ENCODE measurements at regions not wholly inside any gene's neighbourhood (a gene's known extent, or its start where the extent isn't known, plus 50 kb on each side); places are given as distances from the start of the nearest gene placed in this dataset.

- Mint-ChIP-seq H3K27me3 (ENCODE audit: low read depth) (no peaks in the 10 kb centered on the region), H3K36me3 (ENCODE audit: low read depth) (no peaks in the 10 kb centered on the region), H3K4me3 (peak overlapping the region in 2 of 3 experiments; percentile 17 to 47), H3K27ac (peak overlapping the region; percentile 94 to 96 (median 95)), H3K4me1 (peaks cover 37% of the 10 kb centered on the region), H3K9me3 (peaks cover 2% of the 10 kb centered on the region)
- TF ChIP-seq CTCF (IDR thresholded peaks at IDR 0.05; ENCODE audit: unreplicated experiment in 3 of 3), result no peak
Observed at GRCh38 chr11:91790346-91791170, 434.1 kb upstream of the FAT3 start.

- peak overlapping the region in 1 of 3 experiments; percentile 71 for H3K27ac Mint-ChIP-seq
- peaks cover 7% of the 10 kb centered on the region for H3K9me3 Mint-ChIP-seq
- H3K36me3 Mint-ChIP-seq (ENCODE audit: low read depth), result no peaks in the 10 kb centered on the region
- H3K27me3 Mint-ChIP-seq (ENCODE audit: low read depth), result no peaks in the 10 kb centered on the region
- no peak overlapping the region for H3K4me3 Mint-ChIP-seq
- TF ChIP-seq CTCF (IDR thresholded peaks at IDR 0.05; ENCODE audit: unreplicated experiment in 3 of 3), result no peak
- H3K4me1 Mint-ChIP-seq, result peaks cover 31% of the 10 kb centered on the region
Observed at GRCh38 chr11:91788764-91789163, 435.9 kb upstream of the FAT3 start.

- H3K27me3 Mint-ChIP-seq (ENCODE audit: low read depth), result no peaks in the 10 kb centered on the region
- no peak overlapping the region for H3K4me3 Mint-ChIP-seq
- H3K9me3 Mint-ChIP-seq, result peaks cover 24% of the 10 kb centered on the region
- H3K27ac Mint-ChIP-seq, result no peak overlapping the region
- no peak for TF ChIP-seq CTCF (IDR thresholded peaks at IDR 0.05; ENCODE audit: unreplicated experiment in 3 of 3)
- peaks cover 4% of the 10 kb centered on the region for H3K36me3 Mint-ChIP-seq (ENCODE audit: low read depth)
- peaks cover 11% of the 10 kb centered on the region for H3K4me1 Mint-ChIP-seq
Observed at GRCh38 chr11:91786097-91786496, 438.5 kb upstream of the FAT3 start.

- Mint-ChIP-seq H3K4me1 (no peaks in the 10 kb centered on the region), H3K9me3 (peaks cover 27% of the 10 kb centered on the region), H3K27me3 (ENCODE audit: low read depth) (no peaks in the 10 kb centered on the region), H3K36me3 (ENCODE audit: low read depth) (peaks cover 4% of the 10 kb centered on the region), H3K27ac (no peak overlapping the region), H3K4me3 (no peak overlapping the region)
- TF ChIP-seq CTCF (IDR thresholded peaks at IDR 0.05; ENCODE audit: unreplicated experiment in 3 of 3), result no peak
Observed at GRCh38 chr11:91783173-91783572, 441.4 kb upstream of the FAT3 start.

- H3K4me1 Mint-ChIP-seq, result no peaks in the 10 kb centered on the region
- peaks cover 2% of the 10 kb centered on the region for H3K27me3 Mint-ChIP-seq (ENCODE audit: low read depth)
- no peak overlapping the region for H3K27ac Mint-ChIP-seq
- H3K36me3 Mint-ChIP-seq (ENCODE audit: low read depth), result peaks cover 4% of the 10 kb centered on the region
- no peak for TF ChIP-seq CTCF (IDR thresholded peaks at IDR 0.05; ENCODE audit: unreplicated experiment in 3 of 3)
- H3K9me3 Mint-ChIP-seq, result peaks cover 25% of the 10 kb centered on the region
- H3K4me3 Mint-ChIP-seq, result no peak overlapping the region
Observed at GRCh38 chr11:91778758-91779157, 445.9 kb upstream of the FAT3 start.

GRCh38 chr11:91776655-91777054 lies 448.0 kb upstream of the FAT3 start:
- Mint-ChIP-seq H3K27me3 (ENCODE audit: low read depth) (peaks cover 4% of the 10 kb centered on the region), H3K9me3 (peaks cover 19% of the 10 kb centered on the region), H3K36me3 (ENCODE audit: low read depth) (no peaks in the 10 kb centered on the region), H3K4me1 (no peaks in the 10 kb centered on the region), H3K27ac (no peak overlapping the region), H3K4me3 (no peak overlapping the region)
- TF ChIP-seq CTCF (IDR thresholded peaks at IDR 0.05; ENCODE audit: unreplicated experiment in 3 of 3), result no peak

Data from nephron (organoid).